ENCODE measurements at regions not wholly inside any gene's neighbourhood (a gene's known extent, or its start where the extent isn't known, plus 50 kb on each side); places are given as distances from the start of the nearest gene placed in this dataset.
"Not testable (repeated sequence)": the region's sequence is repeated elsewhere in the genome, so short reads cannot be mapped to it uniquely, and the experiment has no call there.

DNA sequence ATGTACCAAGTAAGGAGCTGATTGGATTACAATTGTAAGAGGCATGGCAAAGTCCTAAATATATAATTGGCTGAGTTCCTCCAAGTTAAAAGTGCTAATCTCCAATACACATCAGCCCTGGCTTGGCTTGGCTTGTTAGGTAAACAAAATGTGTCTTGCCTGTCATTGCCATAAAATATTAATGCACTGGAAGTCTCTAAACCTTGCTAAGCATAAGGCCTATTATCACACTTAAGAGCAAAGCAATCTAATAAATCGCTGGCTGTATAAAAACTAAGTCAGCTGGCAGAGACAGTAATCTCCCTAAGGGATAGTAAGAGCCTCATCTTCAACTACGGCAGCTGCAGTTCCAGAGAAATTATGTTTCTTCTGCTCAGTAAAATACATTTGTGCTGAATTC is 418.6 kb upstream of the GRAMD2B start:
- no peaks in the 10 kb centered on the region for H3K27me3 ChIP-seq (ENCODE audit: insufficient read depth, low read depth, severe bottlenecking)
- H3K9me3 ChIP-seq (ENCODE audit: severe bottlenecking) = no peaks in the 10 kb centered on the region
- TF ChIP-seq, protein P1, sequence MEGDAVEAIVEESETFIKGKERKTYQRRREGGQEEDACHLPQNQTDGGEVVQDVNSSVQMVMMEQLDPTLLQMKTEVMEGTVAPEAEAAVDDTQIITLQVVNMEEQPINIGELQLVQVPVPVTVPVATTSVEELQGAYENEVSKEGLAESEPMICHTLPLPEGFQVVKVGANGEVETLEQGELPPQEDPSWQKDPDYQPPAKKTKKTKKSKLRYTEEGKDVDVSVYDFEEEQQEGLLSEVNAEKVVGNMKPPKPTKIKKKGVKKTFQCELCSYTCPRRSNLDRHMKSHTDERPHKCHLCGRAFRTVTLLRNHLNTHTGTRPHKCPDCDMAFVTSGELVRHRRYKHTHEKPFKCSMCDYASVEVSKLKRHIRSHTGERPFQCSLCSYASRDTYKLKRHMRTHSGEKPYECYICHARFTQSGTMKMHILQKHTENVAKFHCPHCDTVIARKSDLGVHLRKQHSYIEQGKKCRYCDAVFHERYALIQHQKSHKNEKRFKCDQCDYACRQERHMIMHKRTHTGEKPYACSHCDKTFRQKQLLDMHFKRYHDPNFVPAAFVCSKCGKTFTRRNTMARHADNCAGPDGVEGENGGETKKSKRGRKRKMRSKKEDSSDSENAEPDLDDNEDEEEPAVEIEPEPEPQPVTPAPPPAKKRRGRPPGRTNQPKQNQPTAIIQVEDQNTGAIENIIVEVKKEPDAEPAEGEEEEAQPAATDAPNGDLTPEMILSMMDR (IDR thresholded peaks at IDR 0.05; ENCODE audit: low read depth, low read length) = no peak
- no peak overlapping the region for H3K4me3 ChIP-seq (ENCODE audit: low read depth, low read length)
- H3K27ac ChIP-seq = peak overlapping the region; percentile 7; the same call in 1 of the 2 replicates
- H3K36me3 ChIP-seq = no peaks in the 10 kb centered on the region
- DNase-seq = peak; percentile 60

DNA sequence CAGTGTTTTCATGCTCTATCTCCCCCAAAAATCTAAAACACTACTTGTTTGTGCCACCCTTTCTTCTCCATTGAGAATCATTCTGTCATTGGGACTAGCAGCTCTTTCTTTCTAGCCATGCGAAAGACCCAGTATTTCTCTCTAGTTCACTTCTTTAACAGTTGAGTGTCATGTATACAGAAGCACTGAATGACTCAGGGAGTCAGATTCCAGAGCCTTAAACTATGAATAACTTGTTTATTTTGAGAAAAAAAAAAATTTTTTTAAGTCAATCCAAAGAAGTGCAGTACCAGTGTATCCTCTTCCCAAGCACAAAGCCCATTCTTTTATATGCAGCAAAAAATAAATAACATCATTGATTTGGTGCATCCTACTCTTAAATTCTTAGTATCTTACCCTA is 415.4 kb upstream of the GRAMD2B start:
- no peaks in the 10 kb centered on the region for H3K27me3 ChIP-seq (ENCODE audit: insufficient read depth, low read depth, severe bottlenecking)
- H3K9me3 ChIP-seq (ENCODE audit: severe bottlenecking) = no peaks in the 10 kb centered on the region
- TF ChIP-seq, protein P1 (IDR thresholded peaks at IDR 0.05; ENCODE audit: low read depth, low read length) = no peak
- H3K4me3 ChIP-seq (ENCODE audit: low read depth, low read length) = no peak overlapping the region
- no peaks in the 10 kb centered on the region for H3K36me3 ChIP-seq
- no peak overlapping the region for H3K27ac ChIP-seq
- DNase-seq = no peak

DNA sequence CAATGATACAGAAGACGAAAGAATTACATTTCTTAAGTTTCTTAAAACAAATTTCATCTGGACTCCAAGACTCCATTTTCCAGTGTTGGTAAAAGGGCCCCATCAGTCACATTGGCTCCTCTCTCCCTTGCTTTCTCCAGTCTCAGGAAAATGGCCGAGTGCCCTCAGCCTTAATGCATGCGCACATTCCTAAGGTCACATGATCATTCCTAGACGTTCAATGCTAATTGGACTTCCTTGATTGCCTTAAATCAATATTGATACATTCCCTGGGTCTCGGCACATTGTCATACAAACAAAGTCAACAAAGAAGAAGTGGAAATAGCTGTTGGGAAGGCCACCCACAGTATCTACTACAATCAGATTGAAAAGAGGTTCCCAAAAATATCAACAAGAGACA is 413.6 kb upstream of the GRAMD2B start:
- TF ChIP-seq, protein P1 (IDR thresholded peaks at IDR 0.05; ENCODE audit: low read depth, low read length) = no peak
- no peak overlapping the region for H3K4me3 ChIP-seq (ENCODE audit: low read depth, low read length)
- DNase-seq = no peak
- H3K27ac ChIP-seq = no peak overlapping the region
- no peaks in the 10 kb centered on the region for H3K9me3 ChIP-seq (ENCODE audit: severe bottlenecking)
- H3K27me3 ChIP-seq (ENCODE audit: insufficient read depth, low read depth, severe bottlenecking) = no peaks in the 10 kb centered on the region
- no peaks in the 10 kb centered on the region for H3K36me3 ChIP-seq

DNA sequence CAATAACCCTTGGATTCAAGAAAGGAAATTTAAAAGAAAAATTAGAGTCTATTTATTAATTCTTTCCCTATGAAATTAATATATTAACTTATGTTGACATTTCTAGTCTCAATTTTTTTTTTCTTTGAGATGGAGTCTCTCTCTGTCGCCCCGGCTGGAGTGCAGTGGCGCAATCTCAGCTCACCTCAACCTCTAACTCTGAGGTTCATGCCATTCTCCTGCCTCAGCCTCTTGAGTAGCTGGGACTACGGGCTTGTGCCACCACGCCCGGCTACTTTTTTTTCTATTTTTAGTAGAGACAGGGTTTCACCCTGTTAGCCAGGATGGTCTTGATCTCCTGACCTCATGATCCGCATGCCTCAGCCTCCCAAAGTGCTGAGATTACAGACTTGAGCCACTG is 411.7 kb upstream of the GRAMD2B start:
- DNase-seq; H3K4me3 ChIP-seq (ENCODE audit: low read depth, low read length); H3K36me3 ChIP-seq; H3K27me3 ChIP-seq (ENCODE audit: insufficient read depth, low read depth, severe bottlenecking); H3K9me3 ChIP-seq (ENCODE audit: severe bottlenecking); H3K27ac ChIP-seq: not testable (repeated sequence)

DNA sequence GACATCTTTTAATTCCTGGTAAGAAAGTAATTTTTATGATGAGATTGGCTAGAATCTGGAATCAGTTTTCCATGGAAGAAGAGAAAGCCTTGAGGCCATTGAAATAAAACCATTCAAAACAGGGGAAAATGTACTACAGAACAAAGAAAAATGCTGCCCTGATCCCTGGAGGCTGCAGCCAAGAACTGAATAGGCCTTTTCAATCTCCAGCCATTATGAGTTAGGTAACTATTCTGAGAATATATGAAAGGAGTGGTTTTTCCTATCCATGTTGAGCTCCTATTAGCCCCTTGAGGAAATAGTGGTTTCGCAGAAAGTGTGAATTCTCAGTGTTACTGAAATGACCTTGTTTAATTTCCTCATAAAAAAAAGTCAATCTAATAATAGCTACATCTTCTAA is 408.5 kb upstream of the GRAMD2B start:
- Histone ChIP-seq H3K27ac (no peak overlapping the region), H3K27me3 (ENCODE audit: insufficient read depth, low read depth, severe bottlenecking) (no peaks in the 10 kb centered on the region), H3K9me3 (ENCODE audit: severe bottlenecking) (no peaks in the 10 kb centered on the region), H3K4me3 (ENCODE audit: low read depth, low read length) (no peak overlapping the region), H3K36me3 (no peaks in the 10 kb centered on the region)
- TF ChIP-seq, protein P1 (IDR thresholded peaks at IDR 0.05; ENCODE audit: low read depth, low read length) = no peak
- DNase-seq = no peak

DNA sequence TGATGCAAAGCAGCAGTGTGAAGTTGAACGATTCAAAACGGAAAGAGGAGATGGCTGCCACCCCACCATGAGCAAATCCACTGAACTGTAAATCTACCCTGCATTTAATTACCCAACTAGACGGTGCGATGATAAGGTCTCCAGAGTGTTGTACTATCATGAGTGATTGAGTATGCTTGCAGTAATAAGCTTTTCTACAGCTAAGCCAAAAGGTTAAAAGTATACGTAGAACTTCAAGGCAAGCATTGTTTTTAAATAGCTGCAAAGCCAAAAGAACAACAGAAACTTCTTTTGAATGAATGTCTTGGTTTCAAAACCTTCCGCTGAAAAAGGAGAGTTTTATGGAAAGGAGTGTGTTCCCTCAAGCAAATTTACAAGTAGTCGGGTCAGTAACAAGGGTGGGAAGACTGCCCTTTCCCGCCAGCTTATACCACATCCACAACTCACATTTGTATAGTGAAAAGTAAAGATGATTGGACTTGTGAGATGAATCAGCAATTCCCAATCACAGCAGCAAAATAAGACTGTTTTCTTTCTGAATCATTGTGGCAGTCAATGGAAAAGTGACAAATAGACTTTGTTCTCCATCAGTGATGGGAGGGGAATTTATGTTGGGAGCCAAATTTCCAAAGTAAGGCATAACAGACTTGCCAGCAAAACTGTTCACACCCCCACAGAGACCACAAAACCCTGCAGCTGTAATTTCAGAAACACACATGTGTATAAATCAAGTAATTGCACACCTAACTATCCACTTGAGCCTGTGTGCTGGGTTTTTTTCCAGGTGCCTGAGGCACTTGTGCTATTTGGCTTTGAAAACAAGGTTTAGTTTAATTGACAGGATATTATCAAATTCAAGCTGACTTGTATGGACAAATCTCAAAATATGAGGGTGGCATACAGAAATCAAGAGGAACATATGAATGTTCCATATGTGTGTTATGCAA is 407.7 kb upstream of the GRAMD2B start:
- TF ChIP-seq, protein P1 (IDR thresholded peaks at IDR 0.05; ENCODE audit: low read depth, low read length) = no peak
- H3K9me3 ChIP-seq (ENCODE audit: severe bottlenecking) = no peaks in the 10 kb centered on the region
- H3K36me3 ChIP-seq = no peaks in the 10 kb centered on the region
- no peaks in the 10 kb centered on the region for H3K27me3 ChIP-seq (ENCODE audit: insufficient read depth, low read depth, severe bottlenecking)
- H3K4me3 ChIP-seq (ENCODE audit: low read depth, low read length) = no peak overlapping the region
- DNase-seq = peak; percentile 29
- no peak overlapping the region for H3K27ac ChIP-seq

Data from WERI-Rb-1 (cell line).